Mammary epithelial cell (primary cell): ENCODE measurements at regions not wholly inside any gene's neighbourhood (a gene's known extent, or its start where the extent isn't known, plus 50 kb on each side); places are given as distances from the start of the nearest gene placed in this dataset.

Experiments
- EZH2 ChIP-seq: IDR thresholded peaks from 2 replicates; pipeline ENCODE4 v1.6.1; 2012; ENCODE audit warnings: low read length, inconsistent platforms, borderline replicate concordance
- TF ChIP-seq, protein P1 (sequence below), 2 donors: IDR thresholded peaks in 1 of 2; conservative IDR thresholded peaks in 1 of 2; 2 replicates each; pipeline ENCODE4 v1.5.1; 2011 to 2012; ENCODE audit warnings: inconsistent platforms in 2 of 2, low read length in 2 of 2, mild to moderate bottlenecking in 2 of 2, control low read depth in 1 of 2, low read depth in 1 of 2; ENCODE audit not compliant: insufficient read depth in 1 of 2; ENCODE audit errors: extremely low read depth in 1 of 2

DNA sequence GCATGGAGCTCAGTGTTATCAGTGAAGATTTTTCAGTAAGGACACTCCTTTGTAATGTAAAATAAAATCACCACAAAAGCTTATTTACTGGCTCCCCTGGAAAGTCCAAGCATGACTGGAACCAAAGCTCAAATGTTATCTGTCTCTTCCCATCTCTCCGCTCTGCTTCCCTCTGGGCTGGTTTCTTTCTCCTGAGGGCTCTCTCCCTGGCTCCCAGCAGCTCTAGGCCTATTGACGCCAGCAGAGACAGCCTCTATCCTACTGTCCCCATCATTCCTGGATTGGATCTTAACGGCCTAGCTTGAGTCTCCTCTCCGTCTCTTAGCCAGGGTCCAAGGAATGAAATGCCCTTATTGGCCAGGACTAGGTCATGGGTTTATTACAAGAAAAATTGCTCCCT, 86.1 kb downstream of the TMEM167A start:
- TF ChIP-seq, protein P1, sequence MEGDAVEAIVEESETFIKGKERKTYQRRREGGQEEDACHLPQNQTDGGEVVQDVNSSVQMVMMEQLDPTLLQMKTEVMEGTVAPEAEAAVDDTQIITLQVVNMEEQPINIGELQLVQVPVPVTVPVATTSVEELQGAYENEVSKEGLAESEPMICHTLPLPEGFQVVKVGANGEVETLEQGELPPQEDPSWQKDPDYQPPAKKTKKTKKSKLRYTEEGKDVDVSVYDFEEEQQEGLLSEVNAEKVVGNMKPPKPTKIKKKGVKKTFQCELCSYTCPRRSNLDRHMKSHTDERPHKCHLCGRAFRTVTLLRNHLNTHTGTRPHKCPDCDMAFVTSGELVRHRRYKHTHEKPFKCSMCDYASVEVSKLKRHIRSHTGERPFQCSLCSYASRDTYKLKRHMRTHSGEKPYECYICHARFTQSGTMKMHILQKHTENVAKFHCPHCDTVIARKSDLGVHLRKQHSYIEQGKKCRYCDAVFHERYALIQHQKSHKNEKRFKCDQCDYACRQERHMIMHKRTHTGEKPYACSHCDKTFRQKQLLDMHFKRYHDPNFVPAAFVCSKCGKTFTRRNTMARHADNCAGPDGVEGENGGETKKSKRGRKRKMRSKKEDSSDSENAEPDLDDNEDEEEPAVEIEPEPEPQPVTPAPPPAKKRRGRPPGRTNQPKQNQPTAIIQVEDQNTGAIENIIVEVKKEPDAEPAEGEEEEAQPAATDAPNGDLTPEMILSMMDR (conservative IDR thresholded peaks at IDR 0.05 in 1 of 2, IDR thresholded peaks at IDR 0.05 in 1 of 2; ENCODE audit: extremely low read depth in 1 of 2, insufficient read depth in 1 of 2, low read depth in 1 of 2, low read length in 2 of 2): no peak
- no peak for TF ChIP-seq EZH2
